ENCODE measurements at regions not wholly inside any gene's neighbourhood (a gene's known extent, or its start where the extent isn't known, plus 50 kb on each side); places are given as distances from the start of the nearest gene placed in this dataset.

GRCh38 chr6:106752641-106753040 is 123.3 kb downstream of the QRSL1 start:
- TF ChIP-seq CTCF (IDR thresholded peaks at IDR 0.05) (no peak), POLR2A (IDR thresholded peaks at IDR 0.05) (no peak)
